ENCODE measurements at regions not wholly inside any gene's neighbourhood (a gene's known extent, or its start where the extent isn't known, plus 50 kb on each side); places are given as distances from the start of the nearest gene placed in this dataset.

DNA sequence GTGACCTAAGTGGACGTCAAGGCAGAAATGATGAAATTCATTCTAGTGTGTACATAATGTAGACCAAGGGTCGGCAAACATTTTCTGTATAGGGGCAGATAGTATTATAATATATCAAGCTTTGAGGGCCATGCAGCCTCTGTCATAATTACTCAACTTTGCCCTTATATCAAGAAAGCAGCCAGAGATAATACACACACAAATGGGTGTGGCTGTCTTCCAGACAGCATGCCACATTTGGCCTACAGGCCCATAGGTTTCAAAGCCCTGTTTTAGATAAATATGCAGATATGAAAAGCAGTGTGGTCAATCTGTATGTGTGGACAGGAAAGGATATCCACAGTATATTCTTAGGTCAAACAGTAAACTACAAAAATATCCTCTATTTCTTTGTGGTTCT lies 320.1 kb upstream of the FMN2 start:
- Histone ChIP-seq H3F3A (ENCODE audit: insufficient read depth, low read depth) (no peaks in the 10 kb centered on the region), H3K4me2 (no peak overlapping the region), H3K4me1 (replicated peaks; ENCODE audit: insufficient read depth) (no peaks in the 10 kb centered on the region), H3K27me3 (ENCODE audit: insufficient read depth, low read depth) (no peaks in the 10 kb centered on the region), H3K9me3 (ENCODE audit: insufficient read depth, low read depth) (no peaks in the 10 kb centered on the region), H3K9me2 (ENCODE audit: insufficient read depth) (no peaks in the 10 kb centered on the region; the same call in 1 of the 2 replicates), H3K79me2 (ENCODE audit: low read depth) (no peaks in the 10 kb centered on the region), H3K27ac (no peak overlapping the region), H3K4me3 (no peak overlapping the region), H3K36me3 (ENCODE audit: low read depth) (no peaks in the 10 kb centered on the region), H2AFZ (no peak overlapping the region), H4K20me1 (ENCODE audit: insufficient read depth) (0 out of 2 replicates have a peak, but pooled peaks cover 3% of the 10 kb centered on the region)
- ChIA-PET CTCF (no interaction called here), POLR2A (ENCODE audit: unreplicated experiment) (no interaction called here)
- TF ChIP-seq, protein P1, sequence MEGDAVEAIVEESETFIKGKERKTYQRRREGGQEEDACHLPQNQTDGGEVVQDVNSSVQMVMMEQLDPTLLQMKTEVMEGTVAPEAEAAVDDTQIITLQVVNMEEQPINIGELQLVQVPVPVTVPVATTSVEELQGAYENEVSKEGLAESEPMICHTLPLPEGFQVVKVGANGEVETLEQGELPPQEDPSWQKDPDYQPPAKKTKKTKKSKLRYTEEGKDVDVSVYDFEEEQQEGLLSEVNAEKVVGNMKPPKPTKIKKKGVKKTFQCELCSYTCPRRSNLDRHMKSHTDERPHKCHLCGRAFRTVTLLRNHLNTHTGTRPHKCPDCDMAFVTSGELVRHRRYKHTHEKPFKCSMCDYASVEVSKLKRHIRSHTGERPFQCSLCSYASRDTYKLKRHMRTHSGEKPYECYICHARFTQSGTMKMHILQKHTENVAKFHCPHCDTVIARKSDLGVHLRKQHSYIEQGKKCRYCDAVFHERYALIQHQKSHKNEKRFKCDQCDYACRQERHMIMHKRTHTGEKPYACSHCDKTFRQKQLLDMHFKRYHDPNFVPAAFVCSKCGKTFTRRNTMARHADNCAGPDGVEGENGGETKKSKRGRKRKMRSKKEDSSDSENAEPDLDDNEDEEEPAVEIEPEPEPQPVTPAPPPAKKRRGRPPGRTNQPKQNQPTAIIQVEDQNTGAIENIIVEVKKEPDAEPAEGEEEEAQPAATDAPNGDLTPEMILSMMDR (conservative IDR thresholded peaks at IDR 0.05) = no peak
- TF ChIP-seq EZH2 (IDR thresholded peaks at IDR 0.05; ENCODE audit: low read depth) = no peak
- intact Hi-C loops (cut with micrococcal nuclease; ENCODE audit: unreplicated experiment) = no loop called here
- no peak for DNase-seq
- BruUV-seq (replicated peaks) = no TSS peak

DNA sequence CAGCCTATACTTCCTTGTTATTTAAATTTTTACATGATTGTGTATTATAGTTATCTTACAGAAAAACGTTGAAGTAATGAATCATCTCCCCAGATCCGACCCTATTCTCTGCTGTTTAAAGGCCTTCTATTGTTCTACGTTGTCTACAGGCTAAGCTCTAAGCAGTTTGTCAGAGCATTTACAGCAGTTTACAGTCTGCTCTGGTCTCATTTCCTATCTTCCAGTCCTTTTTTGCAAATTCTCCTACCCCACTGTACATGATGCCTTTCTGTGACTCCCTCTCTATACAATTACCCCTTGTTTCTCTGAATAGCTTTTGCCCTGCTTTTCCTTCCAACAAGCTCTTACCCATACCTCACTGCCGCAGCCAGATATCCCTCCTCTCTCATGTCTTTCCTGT lies 319.2 kb upstream of the FMN2 start:
- intact Hi-C loops (cut with micrococcal nuclease; ENCODE audit: unreplicated experiment) = no loop called here
- Histone ChIP-seq H3K9me3 (ENCODE audit: insufficient read depth, low read depth) (no peaks in the 10 kb centered on the region), H2AFZ (no peak overlapping the region), H3K4me2 (no peak overlapping the region), H3K4me1 (replicated peaks; ENCODE audit: insufficient read depth) (no peaks in the 10 kb centered on the region), H4K20me1 (ENCODE audit: insufficient read depth) (0 out of 2 replicates have a peak, but pooled peaks cover 3% of the 10 kb centered on the region), H3K27me3 (ENCODE audit: insufficient read depth, low read depth) (no peaks in the 10 kb centered on the region), H3K27ac (no peak overlapping the region), H3K79me2 (ENCODE audit: low read depth) (no peaks in the 10 kb centered on the region), H3K9me2 (ENCODE audit: insufficient read depth) (no peaks in the 10 kb centered on the region; the same call in 1 of the 2 replicates), H3F3A (ENCODE audit: insufficient read depth, low read depth) (no peaks in the 10 kb centered on the region), H3K4me3 (no peak overlapping the region), H3K36me3 (ENCODE audit: low read depth) (no peaks in the 10 kb centered on the region)
- no TSS peak for BruUV-seq (replicated peaks)
- ChIA-PET POLR2A (ENCODE audit: unreplicated experiment) (no interaction called here), CTCF (interaction anchor here (0.7 kb wide), 1 partner anchor 200 kb away, joined by 3 read pairs; no protein-coding TSS in a partner anchor)
- DNase-seq = no peak
- TF ChIP-seq EZH2 (IDR thresholded peaks at IDR 0.05; ENCODE audit: low read depth) = no peak
- TF ChIP-seq, protein P1 (conservative IDR thresholded peaks at IDR 0.05) = no peak

DNA sequence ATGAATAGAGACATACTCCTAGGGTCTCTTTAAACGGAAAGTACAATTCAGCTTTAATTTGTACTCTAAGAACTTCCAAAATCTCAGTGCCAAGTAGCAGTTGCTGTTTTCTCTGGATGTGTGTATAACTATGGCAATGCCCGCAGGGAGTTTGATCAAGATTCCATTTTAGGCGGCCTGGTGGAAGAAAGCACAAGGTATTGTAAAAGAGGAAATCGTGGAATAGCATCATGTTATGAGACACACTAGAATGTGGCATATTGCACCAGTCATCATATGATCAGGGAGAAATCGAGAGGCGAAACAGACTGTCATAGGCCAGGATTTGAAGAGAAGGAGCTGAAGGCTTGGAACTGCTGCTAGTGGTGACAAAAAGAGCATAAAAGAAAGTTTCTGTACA lies 316.2 kb upstream of the FMN2 start:
- Histone ChIP-seq H3K4me2 (no peak overlapping the region), H3K79me2 (ENCODE audit: low read depth) (no peaks in the 10 kb centered on the region), H3K27me3 (ENCODE audit: insufficient read depth, low read depth) (no peaks in the 10 kb centered on the region), H2AFZ (no peak overlapping the region), H3K4me3 (no peak overlapping the region), H4K20me1 (ENCODE audit: insufficient read depth) (no peaks in the 10 kb centered on the region), H3K4me1 (replicated peaks; ENCODE audit: insufficient read depth) (no peaks in the 10 kb centered on the region), H3K27ac (no peak overlapping the region), H3F3A (ENCODE audit: insufficient read depth, low read depth) (no peaks in the 10 kb centered on the region), H3K9me3 (ENCODE audit: insufficient read depth, low read depth) (no peaks in the 10 kb centered on the region), H3K9me2 (ENCODE audit: insufficient read depth) (no peaks in the 10 kb centered on the region), H3K36me3 (ENCODE audit: low read depth) (no peaks in the 10 kb centered on the region)
- TF ChIP-seq, protein P1 (conservative IDR thresholded peaks at IDR 0.05) = no peak
- TF ChIP-seq EZH2 (IDR thresholded peaks at IDR 0.05; ENCODE audit: low read depth) = no peak
- BruUV-seq (replicated peaks) = no TSS peak
- ChIA-PET POLR2A (ENCODE audit: unreplicated experiment) (interaction anchor here (0.6 kb wide), 1 partner anchor 293 kb away, joined by 4 read pairs; no protein-coding TSS in a partner anchor), CTCF (no interaction called here)
- no peak for DNase-seq
- intact Hi-C loops (cut with micrococcal nuclease; ENCODE audit: unreplicated experiment) = no loop called here

Data from PC-9 (cell line).